ENCODE measurements at regions not wholly inside any gene's neighbourhood (a gene's known extent, or its start where the extent isn't known, plus 50 kb on each side); places are given as distances from the start of the nearest gene placed in this dataset.
"Not testable (repeated sequence)": the region's sequence is repeated elsewhere in the genome, so short reads cannot be mapped to it uniquely, and the experiment has no call there.

- DNase-seq, result no peak
These were observed 203.6 kb upstream of the NR2F2 start for GRCh38 chr15:96126859-96127258.

GRCh38 chr15:96130734-96131133, 199.8 kb upstream of the NR2F2 start:
- DNase-seq, result no peak

GRCh38 chr15:96132126-96132525, 198.4 kb upstream of the NR2F2 start:
- DNase-seq, result no peak

GRCh38 chr15:96135166-96136093, 195.1 kb upstream of the NR2F2 start:
- no peak for DNase-seq

GRCh38 chr15:96138985-96139384, 191.5 kb upstream of the NR2F2 start:
- DNase-seq, result no peak

GRCh38 chr15:96142498-96142897, 188.0 kb upstream of the NR2F2 start:
- DNase-seq, result no peak

GRCh38 chr15:96144734-96145133, 185.8 kb upstream of the NR2F2 start:
- DNase-seq, result no peak

- DNase-seq, result no peak
These were observed 183.8 kb upstream of the NR2F2 start for GRCh38 chr15:96146726-96147125.

GRCh38 chr15:96147267-96147666, 183.2 kb upstream of the NR2F2 start:
- no peak for DNase-seq

GRCh38 chr15:96150254-96150653, 180.2 kb upstream of the NR2F2 start:
- no peak for DNase-seq

GRCh38 chr15:96151749-96152148, 178.8 kb upstream of the NR2F2 start:
- not testable (repeated sequence) for DNase-seq

GRCh38 chr15:96153929-96154328, 176.6 kb upstream of the NR2F2 start:
- no peak for DNase-seq

GRCh38 chr15:96158938-96159337, 171.6 kb upstream of the NR2F2 start:
- no peak for DNase-seq

- DNase-seq, result no peak
These were observed 170.2 kb upstream of the NR2F2 start for GRCh38 chr15:96160269-96160668.

GRCh38 chr15:96160800-96161199, 169.7 kb upstream of the NR2F2 start:
- no peak for DNase-seq

- DNase-seq, result no peak
These were observed 168.2 kb upstream of the NR2F2 start for GRCh38 chr15:96162322-96162721.

- no peak for DNase-seq
These were observed 165.4 kb upstream of the NR2F2 start for GRCh38 chr15:96165081-96165480.

GRCh38 chr15:96165775-96166174, 164.7 kb upstream of the NR2F2 start:
- DNase-seq, result no peak

GRCh38 chr15:96166223-96167200, 164.0 kb upstream of the NR2F2 start:
- no peak for DNase-seq

- DNase-seq, result not testable (repeated sequence)
These were observed 159.9 kb upstream of the NR2F2 start for GRCh38 chr15:96170616-96170978.

GRCh38 chr15:96170979-96171739, 159.3 kb upstream of the NR2F2 start:
- DNase-seq, result no peak

- DNase-seq, result no peak
These were observed 158.6 kb upstream of the NR2F2 start for GRCh38 chr15:96171853-96172296.

GRCh38 chr15:96172417-96172816, 158.1 kb upstream of the NR2F2 start:
- no peak for DNase-seq
